GM12875 (cell line): ENCODE measurements at regions not wholly inside any gene's neighbourhood (a gene's known extent, or its start where the extent isn't known, plus 50 kb on each side); places are given as distances from the start of the nearest gene placed in this dataset.

ENCODE experiments used
- H3K4me3 ChIP-seq: one replicate; pipeline ENCODE4 v1.5.1; 2011; ENCODE audit warnings: low read depth, low read length, control low read depth
- CTCF ChIP-seq: IDR thresholded peaks from 2 replicates; pipeline ENCODE4 v1.5.1; 2011; ENCODE audit warnings: low read depth, mild to moderate bottlenecking, control low read depth, inconsistent platforms, low read length, moderate library complexity, borderline replicate concordance; ENCODE audit not compliant: insufficient read depth

GRCh38 chr2:20935168-20935775, 108.6 kb downstream of the APOB start:
- no peak overlapping the region for H3K4me3 ChIP-seq
- TF ChIP-seq CTCF = no peak

GRCh38 chr2:20934236-20934635, 109.6 kb downstream of the APOB start:
- no peak for TF ChIP-seq CTCF
- H3K4me3 ChIP-seq = no peak overlapping the region

GRCh38 chr2:20933714-20934113, 110.2 kb downstream of the APOB start:
- TF ChIP-seq CTCF = no peak
- no peak overlapping the region for H3K4me3 ChIP-seq

- H3K4me3 ChIP-seq = no peak overlapping the region
- no peak for TF ChIP-seq CTCF
These were observed 108.4 kb upstream of the LDAH start for GRCh38 chr2:20931346-20931745.

- no peak for TF ChIP-seq CTCF
- H3K4me3 ChIP-seq = no peak overlapping the region
These were observed 108.0 kb upstream of the LDAH start for GRCh38 chr2:20930928-20931327.

GRCh38 chr2:20929721-20930120, 106.8 kb upstream of the LDAH start:
- H3K4me3 ChIP-seq = no peak overlapping the region
- no peak for TF ChIP-seq CTCF

GRCh38 chr2:20928617-20929016, 105.7 kb upstream of the LDAH start:
- no peak for TF ChIP-seq CTCF
- no peak overlapping the region for H3K4me3 ChIP-seq
